Muscle layer of colon (tissue), 2 donors: ENCODE measurements at regions not wholly inside any gene's neighbourhood (a gene's known extent, or its start where the extent isn't known, plus 50 kb on each side); places are given as distances from the start of the nearest gene placed in this dataset.

ENCODE experiments used
- H3K27ac ChIP-seq: one replicate; pipeline ENCODE4 v1.7.0; 2013; ENCODE audit warnings: low read depth, mild to moderate bottlenecking, low read length, moderate library complexity
- H3K27me3 ChIP-seq, 2 donors: one replicate each; pipeline ENCODE4 v1.7.0; 2013; ENCODE audit warnings: low read length in 2 of 2, mild to moderate bottlenecking in 2 of 2; ENCODE audit not compliant: insufficient read depth in 2 of 2, control insufficient read depth in 1 of 2
- H3K36me3 ChIP-seq: one replicate; pipeline ENCODE4 v1.7.0; 2013; ENCODE audit warnings: mild to moderate bottlenecking, low read length; ENCODE audit not compliant: insufficient read depth
- H3K4me1 ChIP-seq: one replicate; pipeline ENCODE4 v1.7.0; 2013; ENCODE audit warnings: mild to moderate bottlenecking, low read length; ENCODE audit not compliant: insufficient read depth
- H3K4me3 ChIP-seq, 2 donors: one replicate each; pipeline ENCODE4 v1.7.0; 2013; ENCODE audit warnings: low read length in 2 of 2, low read depth in 1 of 2, mild to moderate bottlenecking in 1 of 2, moderate library complexity in 1 of 2
- H3K9ac ChIP-seq: one replicate; pipeline ENCODE4 v1.7.0; 2013; ENCODE audit warnings: low read length
- H3K9me3 ChIP-seq: one replicate; pipeline ENCODE4 v1.7.0; 2013; ENCODE audit warnings: mild to moderate bottlenecking, low read length
- donor health status: abdominal sarcoma.
- donor health status: Adenocarcinoma of cecum.

DNA sequence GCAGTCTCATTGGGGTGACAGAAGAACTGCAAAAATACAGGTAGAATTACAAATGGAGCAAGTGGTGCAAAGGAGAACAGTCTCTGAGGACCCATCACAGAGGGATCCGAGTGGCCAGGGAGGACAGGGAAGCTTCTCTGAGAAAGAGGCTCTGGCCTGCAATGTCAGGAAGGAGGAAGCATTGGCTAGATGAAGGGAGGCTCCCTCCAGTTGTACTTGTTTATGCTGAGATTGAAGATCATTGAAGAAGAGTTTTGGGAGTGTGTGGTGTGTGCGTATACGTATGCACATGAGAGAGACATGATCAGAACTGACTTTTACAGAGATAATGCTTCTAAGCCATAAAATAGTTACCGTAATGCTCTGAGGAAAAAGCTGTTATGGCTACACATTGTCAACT is 274.7 kb upstream of the FZD8 start:
- H3K27ac ChIP-seq = no peak overlapping the region
- no peaks in the 10 kb centered on the region for H3K36me3 ChIP-seq
- H3K9ac ChIP-seq = no peak overlapping the region
- no peaks in the 10 kb centered on the region for H3K27me3 ChIP-seq
- peaks cover 6% of the 10 kb centered on the region for H3K4me1 ChIP-seq
- no peak overlapping the region for H3K4me3 ChIP-seq
- no peaks in the 10 kb centered on the region for H3K9me3 ChIP-seq

GRCh38 chr10:35913628-35914027 is 271.5 kb upstream of the FZD8 start:
- H3K4me1 ChIP-seq = peaks cover 6% of the 10 kb centered on the region
- H3K36me3 ChIP-seq = no peaks in the 10 kb centered on the region
- no peak overlapping the region for H3K4me3 ChIP-seq
- no peaks in the 10 kb centered on the region for H3K9me3 ChIP-seq
- no peak overlapping the region for H3K27ac ChIP-seq
- H3K9ac ChIP-seq = no peak overlapping the region
- no peaks in the 10 kb centered on the region for H3K27me3 ChIP-seq

- Histone ChIP-seq H3K27ac (no peak overlapping the region), H3K4me3 (no peak overlapping the region), H3K9me3 (no peaks in the 10 kb centered on the region), H3K9ac (no peak overlapping the region), H3K36me3 (no peaks in the 10 kb centered on the region), H3K4me1 (peaks cover 6% of the 10 kb centered on the region), H3K27me3 (no peaks in the 10 kb centered on the region)
These were observed 270.8 kb upstream of the FZD8 start for GRCh38 chr10:35912615-35913569.

- H3K36me3 ChIP-seq = no peaks in the 10 kb centered on the region
- H3K4me3 ChIP-seq = no peak overlapping the region
- H3K9me3 ChIP-seq = no peaks in the 10 kb centered on the region
- no peak overlapping the region for H3K9ac ChIP-seq
- H3K27ac ChIP-seq = no peak overlapping the region
- peaks cover 6% of the 10 kb centered on the region for H3K4me1 ChIP-seq
- no peaks in the 10 kb centered on the region for H3K27me3 ChIP-seq
These were observed 269.9 kb upstream of the FZD8 start for GRCh38 chr10:35911954-35912353.

- Histone ChIP-seq H3K27ac (no peak overlapping the region), H3K27me3 (no peaks in the 10 kb centered on the region), H3K9me3 (no peaks in the 10 kb centered on the region), H3K36me3 (no peaks in the 10 kb centered on the region), H3K4me1 (peaks cover 6% of the 10 kb centered on the region), H3K4me3 (no peak overlapping the region), H3K9ac (no peak overlapping the region)
These were observed 269.1 kb upstream of the FZD8 start for GRCh38 chr10:35911233-35911632.

GRCh38 chr10:35910234-35910633 is 268.1 kb upstream of the FZD8 start:
- Histone ChIP-seq H3K9ac (no peak overlapping the region), H3K36me3 (no peaks in the 10 kb centered on the region), H3K4me1 (peaks cover 6% of the 10 kb centered on the region), H3K9me3 (no peaks in the 10 kb centered on the region), H3K27ac (no peak overlapping the region), H3K27me3 (no peaks in the 10 kb centered on the region), H3K4me3 (no peak overlapping the region)

- H3K36me3 ChIP-seq = no peaks in the 10 kb centered on the region
- no peak overlapping the region for H3K9ac ChIP-seq
- no peaks in the 10 kb centered on the region for H3K9me3 ChIP-seq
- H3K27me3 ChIP-seq = no peaks in the 10 kb centered on the region
- H3K4me3 ChIP-seq = no peak overlapping the region
- H3K27ac ChIP-seq = no peak overlapping the region
- H3K4me1 ChIP-seq = peaks cover 6% of the 10 kb centered on the region
These were observed 267.1 kb upstream of the FZD8 start for GRCh38 chr10:35909121-35909720.

GRCh38 chr10:35908451-35908850 is 266.4 kb upstream of the FZD8 start:
- Histone ChIP-seq H3K4me3 (no peak overlapping the region), H3K9me3 (no peaks in the 10 kb centered on the region), H3K36me3 (no peaks in the 10 kb centered on the region), H3K9ac (no peak overlapping the region), H3K27me3 (no peaks in the 10 kb centered on the region), H3K27ac (no peak overlapping the region), H3K4me1 (peaks cover 6% of the 10 kb centered on the region)

DNA sequence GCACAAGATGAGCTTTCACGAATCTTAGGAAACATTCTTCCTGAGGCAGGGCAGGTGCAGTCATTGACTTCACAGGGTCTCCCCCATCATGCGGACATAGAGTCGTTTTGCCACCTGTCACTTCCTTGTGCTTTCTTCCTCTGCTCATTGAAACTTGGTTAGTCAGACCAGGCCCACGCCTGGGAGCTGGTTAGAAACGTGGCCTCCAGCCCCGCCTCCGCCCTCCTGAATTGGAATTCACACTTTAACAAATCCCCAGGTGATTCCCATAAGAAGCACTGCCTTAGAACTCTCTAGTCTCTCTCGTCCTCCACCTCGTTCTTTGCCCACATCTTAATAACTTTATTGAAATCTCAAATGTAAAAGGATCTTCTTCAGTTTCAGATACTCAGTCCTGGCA is 265.5 kb upstream of the FZD8 start:
- no peaks in the 10 kb centered on the region for H3K36me3 ChIP-seq
- no peak overlapping the region for H3K4me3 ChIP-seq
- no peaks in the 10 kb centered on the region for H3K9me3 ChIP-seq
- H3K27ac ChIP-seq = no peak overlapping the region
- peaks cover 3% of the 10 kb centered on the region for H3K4me1 ChIP-seq
- no peaks in the 10 kb centered on the region for H3K27me3 ChIP-seq
- H3K9ac ChIP-seq = no peak overlapping the region

DNA sequence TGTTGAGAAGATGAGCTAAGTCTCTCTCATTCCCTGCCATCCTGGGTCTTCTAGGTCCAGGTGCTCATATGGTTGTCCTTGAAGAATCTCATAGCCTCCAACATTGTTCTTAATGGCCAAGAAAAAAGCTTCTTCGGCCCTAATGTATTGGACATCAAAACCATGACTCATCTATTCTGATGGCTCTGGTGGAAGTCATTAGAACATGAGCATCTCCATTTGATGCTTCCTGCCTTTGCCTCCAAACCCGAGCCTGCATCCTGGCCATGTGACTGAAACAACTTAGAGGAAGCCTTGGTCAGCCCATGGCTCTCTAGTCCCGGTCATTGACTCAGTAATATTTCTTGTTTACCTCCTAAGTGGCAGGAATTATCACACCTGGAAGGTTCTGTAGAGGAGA is 264.1 kb upstream of the FZD8 start:
- no peaks in the 10 kb centered on the region for H3K9me3 ChIP-seq
- H3K27ac ChIP-seq = no peak overlapping the region
- no peak overlapping the region for H3K9ac ChIP-seq
- H3K4me3 ChIP-seq = no peak overlapping the region
- H3K4me1 ChIP-seq = no peaks in the 10 kb centered on the region
- no peaks in the 10 kb centered on the region for H3K36me3 ChIP-seq
- no peaks in the 10 kb centered on the region for H3K27me3 ChIP-seq

DNA sequence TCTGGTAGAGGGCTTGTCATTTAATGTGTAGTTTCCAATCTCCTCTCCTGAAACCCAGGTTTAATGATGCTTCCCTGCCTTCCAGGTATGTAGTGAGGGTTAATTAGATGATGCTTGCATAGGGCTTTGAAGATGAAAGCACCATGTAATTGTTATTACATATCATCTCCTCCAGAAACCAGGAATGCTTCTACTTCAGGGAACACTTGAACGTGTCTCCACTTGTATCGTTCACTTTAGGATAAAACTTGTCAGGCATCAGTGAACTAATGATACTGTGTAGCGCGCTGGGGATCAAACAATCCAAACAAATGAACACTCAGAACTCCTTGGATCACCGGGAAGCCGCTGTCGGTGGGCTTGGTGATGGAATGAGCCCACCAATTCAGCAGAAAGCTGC is 260.9 kb upstream of the FZD8 start:
- H3K4me1 ChIP-seq = no peaks in the 10 kb centered on the region
- H3K9me3 ChIP-seq = no peaks in the 10 kb centered on the region
- no peak overlapping the region for H3K9ac ChIP-seq
- H3K36me3 ChIP-seq = no peaks in the 10 kb centered on the region
- no peak overlapping the region for H3K4me3 ChIP-seq
- no peaks in the 10 kb centered on the region for H3K27me3 ChIP-seq
- no peak overlapping the region for H3K27ac ChIP-seq
